Upper lobe of left lung (tissue), 4 donors: ENCODE measurements at regions not wholly inside any gene's neighbourhood (a gene's known extent, or its start where the extent isn't known, plus 50 kb on each side); places are given as distances from the start of the nearest gene placed in this dataset.
"Not testable (repeated sequence)": the region's sequence is repeated elsewhere in the genome, so short reads cannot be mapped to it uniquely, and the experiment has no call there.

Experiments
- EP300 ChIP-seq, 4 donors: sonication (generic); formaldehyde crosslinking; IDR thresholded peaks; one replicate each; pipeline ENCODE4 v1.5.1; 2017; ENCODE audit warnings: antibody characterized with exemption in 4 of 4, control low read depth in 2 of 4
- POLR2A ChIP-seq, 4 donors: fragments of 450-650 bp; IDR thresholded peaks; one replicate each; pipeline ENCODE4 v1.5.1; 2016 to 2017; ENCODE audit warnings: antibody characterized with exemption in 4 of 4, mild to moderate bottlenecking in 2 of 4
- POLR2AphosphoS5 ChIP-seq, 2 donors: sonication (generic); formaldehyde crosslinking; IDR thresholded peaks; one replicate each; pipeline ENCODE4 v1.5.1; 2017; ENCODE audit warnings: antibody characterized with exemption in 2 of 2
- TF ChIP-seq, protein P1 (sequence below), 6 experiments: fragments of 450-650 bp in 4 of 6; fragments of 200-600 bp in 2 of 6; sonication (generic) in 2 of 6; IDR thresholded peaks; one replicate each; pipeline ENCODE4 v1.5.1; 2016 to 2019; ENCODE audit warnings: antibody characterized with exemption in 6 of 6

DNA sequence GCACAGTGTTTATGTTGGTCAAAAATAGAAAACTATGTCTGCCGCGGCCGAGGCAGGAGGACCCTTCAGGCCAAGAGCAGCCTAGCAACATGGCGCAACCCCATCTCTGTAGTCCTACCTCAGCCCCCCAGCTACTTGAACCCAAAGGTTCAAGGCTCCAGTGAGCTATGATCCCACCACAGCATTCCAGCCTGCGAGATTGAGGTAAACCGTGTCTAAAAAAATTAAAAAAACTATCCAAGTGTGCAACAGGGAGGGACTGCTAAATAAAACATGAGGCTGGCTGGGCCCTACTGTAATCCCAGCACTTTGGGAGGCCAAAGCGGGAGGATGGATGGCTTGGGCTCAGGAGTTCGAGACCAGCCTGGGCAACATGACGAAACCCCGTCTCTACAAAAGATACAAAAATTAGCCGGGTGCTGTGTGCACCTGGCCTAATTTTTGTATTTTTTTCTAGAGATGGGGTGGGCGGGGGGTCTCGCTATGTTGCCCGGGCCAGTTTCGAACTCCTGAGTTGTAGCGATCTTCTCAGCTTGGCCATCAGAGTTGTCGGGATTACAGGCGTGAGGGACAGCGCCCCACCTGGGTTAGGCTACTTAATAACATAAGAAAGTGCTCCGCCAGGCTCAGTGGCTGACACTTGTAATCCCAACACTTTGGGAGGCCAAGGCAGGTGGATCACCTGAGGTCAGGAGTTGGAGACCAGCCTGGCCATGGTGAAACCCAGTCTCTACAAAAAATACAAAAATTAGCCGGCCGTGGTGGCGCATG, 309.4 kb downstream of the ZNF37A start:
- TF ChIP-seq POLR2A, EP300, POLR2AphosphoS5 (IDR thresholded peaks at IDR 0.05): not testable (repeated sequence)
- TF ChIP-seq, protein P1, sequence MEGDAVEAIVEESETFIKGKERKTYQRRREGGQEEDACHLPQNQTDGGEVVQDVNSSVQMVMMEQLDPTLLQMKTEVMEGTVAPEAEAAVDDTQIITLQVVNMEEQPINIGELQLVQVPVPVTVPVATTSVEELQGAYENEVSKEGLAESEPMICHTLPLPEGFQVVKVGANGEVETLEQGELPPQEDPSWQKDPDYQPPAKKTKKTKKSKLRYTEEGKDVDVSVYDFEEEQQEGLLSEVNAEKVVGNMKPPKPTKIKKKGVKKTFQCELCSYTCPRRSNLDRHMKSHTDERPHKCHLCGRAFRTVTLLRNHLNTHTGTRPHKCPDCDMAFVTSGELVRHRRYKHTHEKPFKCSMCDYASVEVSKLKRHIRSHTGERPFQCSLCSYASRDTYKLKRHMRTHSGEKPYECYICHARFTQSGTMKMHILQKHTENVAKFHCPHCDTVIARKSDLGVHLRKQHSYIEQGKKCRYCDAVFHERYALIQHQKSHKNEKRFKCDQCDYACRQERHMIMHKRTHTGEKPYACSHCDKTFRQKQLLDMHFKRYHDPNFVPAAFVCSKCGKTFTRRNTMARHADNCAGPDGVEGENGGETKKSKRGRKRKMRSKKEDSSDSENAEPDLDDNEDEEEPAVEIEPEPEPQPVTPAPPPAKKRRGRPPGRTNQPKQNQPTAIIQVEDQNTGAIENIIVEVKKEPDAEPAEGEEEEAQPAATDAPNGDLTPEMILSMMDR (IDR thresholded peaks at IDR 0.05): peak in 2 of 6 experiments; percentile 15 to 22
